Left lung (tissue), 4 donors: ENCODE measurements at regions not wholly inside any gene's neighbourhood (a gene's known extent, or its start where the extent isn't known, plus 50 kb on each side); places are given as distances from the start of the nearest gene placed in this dataset.

Experiments
- ATAC-seq: fragments of 200-7000 bp; cut with Tn5 transposase; one replicate; pipeline ENCODE4 v1.9.1; 2020; ENCODE audit warnings: moderate library complexity
- DNase-seq, 4 donors: peaks; one replicate each; pipeline ENCODE4 v3.0.0-alpha.2; 2013 to 2020
- H3K27ac ChIP-seq, 2 donors: fragments of 200-600 bp; sonication (generic) in 1 of 2; one replicate each; pipeline versions ENCODE4 v1.5.0 to v1.8.0; 2020 to 2021
- H3K27me3 ChIP-seq, 2 donors: fragments of 200-600 bp; sonication (generic) in 1 of 2; one replicate each; pipeline versions ENCODE4 v1.5.0 to v1.8.0; 2020 to 2021
- H3K36me3 ChIP-seq, 2 donors: fragments of 200-600 bp; sonication (generic) in 1 of 2; one replicate each; pipeline versions ENCODE4 v1.5.0 to v1.8.0; 2020 to 2021
- H3K4me1 ChIP-seq, 2 donors: fragments of 200-600 bp; one replicate each; pipeline ENCODE4 v1.8.0; 2021
- H3K4me3 ChIP-seq, 2 donors: fragments of 200-600 bp; sonication (generic) in 1 of 2; one replicate each; pipeline versions ENCODE4 v1.5.0 to v1.8.0; 2020 to 2021; ENCODE audit warnings: mild to moderate bottlenecking in 1 of 2
- H3K9me3 ChIP-seq, 2 donors: fragments of 200-600 bp; sonication (generic) in 1 of 2; one replicate each; pipeline versions ENCODE4 v1.5.0 to v1.8.0; 2020 to 2021
- CTCF ChIP-seq, 2 donors: fragments of 200-600 bp; sonication (generic) in 1 of 2; IDR thresholded peaks; one replicate each; pipeline versions ENCODE4 v1.5.0 to v1.8.0; 2021; ENCODE audit warnings: antibody characterized with exemption in 2 of 2
- intact Hi-C, 2 donors: fragments of 100-400 bp; cut with DNase I; formaldehyde crosslinking; loops; one replicate each; pipeline versions ENCODE4 v1.11.2 to v1.14.2; 2022
- donor health status: DM: no; HTN: yes; CAD: no.
- donor health status: DM: no; HTN: no; CAD: no.

DNA sequence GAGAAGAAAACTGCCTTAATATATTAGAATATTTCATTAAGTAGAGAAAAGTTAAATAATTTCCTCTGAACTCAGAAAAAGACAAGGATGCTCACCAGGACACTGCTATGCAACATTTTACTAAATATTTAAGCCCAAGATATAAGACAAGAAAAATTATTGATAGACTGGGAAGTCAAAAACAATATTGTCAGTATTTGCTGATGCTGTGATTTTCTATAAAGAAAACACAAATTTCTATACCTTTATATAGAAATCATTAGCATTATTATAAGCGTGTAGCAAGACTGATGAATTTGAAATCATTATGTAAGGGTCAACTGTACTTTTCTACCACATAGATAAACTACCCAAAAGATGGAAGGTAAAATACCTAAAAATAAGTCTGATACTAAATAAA lies 451.0 kb downstream of the RNF144A start:
- Histone ChIP-seq H3K9me3 (peaks cover 0 to 30% of the 10 kb centered on the region in 2 donors), H3K4me3 (no peak overlapping the region), H3K36me3 (no peaks in the 10 kb centered on the region), H3K27ac (no peak overlapping the region), H3K27me3 (no peaks in the 10 kb centered on the region), H3K4me1 (no peaks in the 10 kb centered on the region)
- ATAC-seq (no peak), DNase-seq (no peak)
- intact Hi-C loops: no loop called here
- TF ChIP-seq CTCF (IDR thresholded peaks at IDR 0.05): no peak

GRCh38 chr2:7373156-7373555 lies 455.9 kb downstream of the RNF144A start:
- no peak for TF ChIP-seq CTCF (IDR thresholded peaks at IDR 0.05)
- H3K4me3 ChIP-seq: no peak overlapping the region
- DNase-seq (no peak), ATAC-seq (no peak)
- H3K9me3 ChIP-seq: peaks cover 0 to 17% of the 10 kb centered on the region in 2 donors
- H3K27me3 ChIP-seq: no peaks in the 10 kb centered on the region
- H3K27ac ChIP-seq: no peak overlapping the region
- H3K36me3 ChIP-seq: no peaks in the 10 kb centered on the region
- intact Hi-C loops: no loop called here
- H3K4me1 ChIP-seq: no peaks in the 10 kb centered on the region

DNA sequence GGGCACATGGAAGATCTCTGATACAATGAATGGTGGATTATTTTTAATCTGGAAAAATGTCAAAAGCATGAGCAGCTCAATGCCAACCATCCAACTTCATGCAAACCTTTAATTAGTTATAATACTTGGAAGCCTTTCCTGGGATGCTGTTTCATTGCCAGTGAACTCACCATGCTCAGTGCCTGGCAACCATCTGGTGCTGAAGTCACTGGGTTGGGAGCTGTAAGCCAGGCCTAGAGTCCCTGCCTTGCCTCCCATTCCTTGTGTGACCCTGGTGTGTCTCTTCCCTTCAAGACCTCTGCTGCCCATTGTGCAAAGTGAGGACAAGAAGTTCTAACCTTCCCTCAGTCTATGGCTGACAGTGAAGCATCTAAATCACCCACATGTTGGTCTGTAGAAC lies 458.7 kb downstream of the RNF144A start:
- intact Hi-C loops: no loop called here
- no peaks in the 10 kb centered on the region for H3K27me3 ChIP-seq
- H3K36me3 ChIP-seq: no peaks in the 10 kb centered on the region
- H3K4me1 ChIP-seq: no peaks in the 10 kb centered on the region
- TF ChIP-seq CTCF (IDR thresholded peaks at IDR 0.05): no peak
- no peak overlapping the region for H3K4me3 ChIP-seq
- H3K27ac ChIP-seq: no peak overlapping the region
- no peak for DNase-seq
- no peak for ATAC-seq
- H3K9me3 ChIP-seq: no peaks in the 10 kb centered on the region

- peak; percentile 88 for ATAC-seq
These were observed 460.8 kb downstream of the RNF144A start for GRCh38 chr2:7377916-7378569.

GRCh38 chr2:7378591-7378990 lies 461.4 kb downstream of the RNF144A start:
- H3K4me3 ChIP-seq: no peak overlapping the region
- TF ChIP-seq CTCF (IDR thresholded peaks at IDR 0.05): no peak
- no peaks in the 10 kb centered on the region for H3K27me3 ChIP-seq
- H3K4me1 ChIP-seq: no peaks in the 10 kb centered on the region
- no peaks in the 10 kb centered on the region for H3K9me3 ChIP-seq
- ATAC-seq (no peak), DNase-seq (no peak)
- H3K27ac ChIP-seq: no peak overlapping the region
- no peaks in the 10 kb centered on the region for H3K36me3 ChIP-seq
- intact Hi-C loops: no loop called here

More at GRCh38 chr2:7377916-7378569, 460.8 kb downstream of the RNF144A start:
- TF ChIP-seq CTCF (IDR thresholded peaks at IDR 0.05): no peak
- Histone ChIP-seq H3K27me3 (no peaks in the 10 kb centered on the region), H3K27ac (no peak overlapping the region), H3K4me1 (no peaks in the 10 kb centered on the region), H3K9me3 (no peaks in the 10 kb centered on the region), H3K36me3 (no peaks in the 10 kb centered on the region), H3K4me3 (no peak overlapping the region)
- intact Hi-C loops: no loop called here
- peak in 3 of 4 donors; percentile 27 to 70 (median 54) for DNase-seq
